ENCODE measurements at regions not wholly inside any gene's neighbourhood (a gene's known extent, or its start where the extent isn't known, plus 50 kb on each side); places are given as distances from the start of the nearest gene placed in this dataset.

- no peak for DNase-seq
Measured at GRCh38 chr4:18291256-18291655, 269.7 kb upstream of the LCORL start.

- DNase-seq = no peak
Measured at GRCh38 chr4:18285357-18285756, 263.8 kb upstream of the LCORL start.

- no peak for DNase-seq
Measured at GRCh38 chr4:18278244-18278643, 256.7 kb upstream of the LCORL start.

DNA sequence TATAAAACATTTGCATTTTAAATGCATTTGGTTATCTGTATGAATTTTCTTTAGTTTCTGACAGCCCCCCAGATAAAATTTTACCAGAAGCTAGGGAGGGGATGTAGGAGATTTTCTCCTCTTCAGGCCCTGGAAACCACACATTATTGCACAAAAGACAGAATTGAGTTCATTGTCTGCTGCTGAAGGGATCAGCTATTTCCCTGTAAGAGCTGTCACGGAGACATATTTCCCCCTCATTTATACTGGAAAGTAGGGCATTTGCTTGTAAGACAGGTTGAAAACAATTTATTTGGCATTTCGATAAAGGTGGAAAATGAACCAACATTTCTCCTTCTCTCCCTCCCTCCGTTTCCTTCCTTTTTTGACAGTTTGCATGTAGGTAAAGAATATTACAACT lies 241.3 kb upstream of the LCORL start:
- no peak for DNase-seq

GRCh38 chr4:18252052-18252451 lies 230.5 kb upstream of the LCORL start:
- no peak for DNase-seq

DNA sequence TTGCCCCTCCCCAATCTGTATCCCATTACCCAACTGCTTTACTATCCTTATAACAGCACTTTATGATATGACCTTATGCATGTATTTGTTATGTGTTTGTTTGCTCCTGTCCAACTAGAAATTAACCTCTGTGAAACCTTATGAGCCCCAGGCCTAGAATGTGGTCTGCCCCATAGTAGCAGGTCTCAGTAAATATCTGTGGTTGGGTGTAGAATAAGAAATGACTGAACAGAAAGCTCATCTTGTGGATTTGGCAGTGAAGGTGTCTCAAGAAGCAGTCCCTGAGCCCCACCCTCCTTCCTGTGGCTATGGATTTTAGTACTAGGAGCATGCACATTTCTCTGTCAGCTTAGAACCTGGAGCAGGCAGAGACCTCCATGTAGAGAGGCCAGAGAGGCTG lies 229.0 kb upstream of the LCORL start:
- no peak for DNase-seq

GRCh38 chr4:18248611-18249010 lies 227.1 kb upstream of the LCORL start:
- no peak for DNase-seq

GRCh38 chr4:18247189-18247588 lies 225.6 kb upstream of the LCORL start:
- no peak for DNase-seq

GRCh38 chr4:18242919-18243693 lies 221.6 kb upstream of the LCORL start:
- DNase-seq = no peak

DNA sequence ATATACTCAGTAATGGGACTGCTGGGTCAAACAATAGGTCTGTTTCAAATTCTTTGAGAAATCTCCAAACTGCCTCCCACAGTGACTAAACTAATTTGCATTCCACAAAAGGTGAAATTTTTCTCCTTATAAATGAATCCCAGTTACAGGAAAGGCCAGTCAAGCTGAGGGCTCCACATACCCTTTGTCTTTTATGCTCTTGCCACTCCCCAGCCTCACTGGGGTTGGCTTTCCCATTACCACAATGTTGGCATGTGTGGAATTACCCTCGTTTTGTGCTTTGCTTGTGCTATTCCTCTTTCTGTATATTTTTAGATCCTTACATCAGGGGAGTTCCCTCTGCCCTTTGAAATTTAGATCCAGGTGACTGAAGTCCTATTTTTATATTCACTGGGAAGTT lies 220.2 kb upstream of the LCORL start:
- DNase-seq = no peak

- no peak for DNase-seq
Measured at GRCh38 chr4:18234108-18234507, 212.6 kb upstream of the LCORL start.

GRCh38 chr4:18231726-18232125 lies 210.2 kb upstream of the LCORL start:
- no peak for DNase-seq

DNA sequence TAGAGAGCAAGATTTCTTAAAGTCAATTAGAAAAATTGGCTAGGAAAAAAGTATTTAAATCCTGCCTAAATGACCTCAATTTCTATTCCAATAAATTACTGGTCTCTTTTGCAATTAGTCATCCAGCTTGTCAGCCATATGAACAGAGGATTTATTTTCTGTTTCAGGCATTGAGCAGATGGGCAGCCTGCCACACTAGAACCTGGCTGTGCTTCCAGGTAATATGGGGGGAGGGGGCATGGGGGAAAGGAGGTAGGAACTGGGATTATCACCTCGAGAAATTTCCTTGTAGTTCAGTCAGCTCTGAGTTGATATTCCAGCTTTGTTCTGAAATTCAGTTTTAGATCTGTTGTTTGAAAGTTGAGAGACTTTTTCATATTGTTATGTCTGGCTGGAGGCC lies 206.3 kb upstream of the LCORL start:
- no peak for DNase-seq

DNA sequence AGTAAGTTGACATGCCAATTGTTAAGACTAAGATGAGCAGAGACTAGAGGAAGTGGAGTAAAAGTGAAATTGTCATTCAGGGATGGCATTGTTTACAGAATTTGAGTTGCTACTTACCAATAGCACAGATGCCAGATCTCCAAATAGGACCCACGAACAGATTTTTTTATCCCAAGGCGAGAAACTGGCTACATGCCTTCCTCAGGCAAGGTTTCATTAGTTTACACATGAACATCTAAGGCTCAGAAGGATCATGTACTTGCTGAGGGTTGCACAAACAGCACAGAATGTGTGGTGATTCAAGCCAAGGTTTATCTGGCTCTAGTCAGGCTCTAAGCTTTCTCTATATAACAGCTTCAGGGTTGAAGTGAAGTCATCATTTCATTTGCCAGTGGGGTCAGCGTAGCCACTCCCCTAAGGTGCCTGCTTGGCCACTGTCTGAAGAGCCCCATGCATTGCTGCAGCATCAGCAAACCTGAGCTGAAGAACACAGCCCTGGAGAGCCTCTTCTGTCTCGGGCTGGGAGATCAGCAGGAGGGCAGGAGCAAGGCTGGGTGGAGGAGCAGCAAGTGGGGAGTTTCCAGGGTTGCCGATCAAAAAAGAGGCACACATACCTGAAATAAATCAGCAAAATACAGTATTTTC lies 193.0 kb upstream of the LCORL start:
- DNase-seq = no peak

DNA sequence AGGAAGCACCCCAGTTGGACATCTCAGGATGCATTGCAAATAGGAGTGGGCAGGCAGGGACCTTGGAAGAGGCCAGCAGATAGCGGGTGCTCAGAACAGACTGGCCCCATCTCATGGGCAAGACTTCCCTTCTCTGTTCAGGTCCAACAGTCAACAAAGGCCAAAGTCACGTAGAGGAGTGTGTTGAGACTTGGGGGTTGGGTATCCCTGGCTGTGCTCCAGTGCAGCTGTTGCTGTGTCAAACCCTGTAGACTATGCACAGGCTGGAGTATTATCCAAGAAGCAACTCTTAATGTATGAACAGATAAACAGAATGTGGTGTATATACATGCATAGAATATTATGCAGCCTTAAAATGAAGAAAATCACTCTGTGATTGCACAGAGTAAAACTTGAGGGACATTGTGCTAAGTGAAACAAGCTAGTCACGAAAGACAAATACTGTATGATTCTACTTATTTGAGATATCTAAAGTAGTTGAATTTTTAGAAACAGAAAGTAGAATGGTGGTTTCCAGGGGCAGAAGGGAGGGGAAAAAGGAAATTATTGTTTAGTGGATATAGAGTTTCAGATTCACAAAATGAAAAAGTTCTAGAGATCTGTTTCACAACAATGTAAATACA lies 192.1 kb upstream of the LCORL start:
- DNase-seq = no peak

- DNase-seq = no peak
Measured at GRCh38 chr4:18209448-18209847, 187.9 kb upstream of the LCORL start.

DNA sequence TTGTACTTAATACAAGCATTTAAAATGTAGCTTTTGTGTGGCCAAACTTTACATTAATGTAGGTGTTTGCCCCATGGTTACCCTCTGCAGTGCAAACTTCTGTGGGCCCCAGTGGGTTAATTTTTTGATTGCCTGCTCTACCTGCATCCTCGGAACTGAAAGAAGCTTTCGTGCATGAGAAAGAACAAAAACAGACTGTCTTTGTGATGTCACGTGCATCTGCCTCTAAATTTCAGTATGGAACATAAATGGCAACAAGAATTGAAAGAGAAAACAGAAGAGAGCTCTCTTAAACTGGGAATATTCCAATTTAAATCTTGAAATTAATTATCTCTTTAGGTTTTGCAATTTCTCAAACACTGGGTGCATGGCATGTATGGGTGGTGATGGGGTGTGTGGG lies 182.4 kb upstream of the LCORL start:
- DNase-seq = no peak

DNA sequence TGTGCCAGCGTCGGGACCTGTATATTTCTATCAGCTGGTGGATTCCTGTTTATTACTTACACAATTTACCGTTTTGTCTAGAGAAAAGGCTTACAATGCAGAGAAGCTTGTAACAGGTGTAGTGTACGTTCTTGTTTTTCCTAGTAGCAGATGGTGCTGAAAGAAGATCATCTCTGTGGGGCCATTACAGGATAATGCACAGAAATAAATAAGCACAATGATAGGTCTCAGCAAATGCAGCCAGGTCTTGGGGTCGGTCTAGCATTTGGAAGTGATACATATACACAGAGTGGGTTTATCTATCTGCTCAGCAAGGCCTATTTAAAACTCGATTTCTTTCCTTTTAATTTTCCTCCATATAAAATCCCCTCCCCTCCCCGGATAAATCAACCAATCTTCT lies 180.9 kb upstream of the LCORL start:
- no peak for DNase-seq

GRCh38 chr4:18201885-18202284 lies 180.3 kb upstream of the LCORL start:
- DNase-seq = no peak

DNA sequence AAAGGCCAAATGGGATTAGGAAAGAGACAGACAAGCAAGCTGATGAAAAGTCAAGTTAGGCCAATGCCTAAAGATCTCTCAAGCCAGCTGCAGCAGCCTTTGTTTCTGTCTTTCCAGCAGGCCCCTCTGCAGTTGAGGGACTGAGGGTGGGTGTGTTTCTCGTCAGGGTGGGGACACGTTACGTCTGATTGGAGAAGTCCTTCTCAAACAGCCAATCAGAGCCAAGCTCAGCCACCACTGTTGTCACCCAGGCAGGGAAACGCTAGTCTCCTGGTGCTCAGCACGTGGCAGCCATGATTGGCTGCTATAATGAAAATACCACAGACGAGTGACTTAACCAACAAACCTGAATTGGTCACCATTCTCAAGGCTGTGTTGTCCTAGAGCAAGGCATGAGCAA lies 177.1 kb upstream of the LCORL start:
- no peak for DNase-seq

DNA sequence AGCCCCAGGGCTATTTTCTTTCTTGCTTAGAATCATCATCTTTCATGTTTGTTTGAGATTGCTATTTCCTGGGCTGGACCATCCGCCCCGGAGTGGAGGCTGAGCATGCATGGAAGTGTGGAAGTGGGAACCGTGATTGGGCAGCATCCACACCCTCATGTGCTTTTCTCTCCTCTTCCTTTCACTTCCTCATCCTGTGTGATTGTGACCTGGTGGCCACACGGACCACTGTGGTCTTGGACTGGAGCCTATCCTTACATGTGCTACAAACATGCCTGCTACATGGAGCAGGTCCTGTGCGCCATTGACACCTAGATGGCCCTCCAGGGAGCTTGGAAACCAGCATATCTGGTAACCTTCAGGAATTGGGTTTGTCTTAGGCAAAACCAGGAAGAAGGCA lies 175.9 kb upstream of the LCORL start:
- DNase-seq = no peak

DNA sequence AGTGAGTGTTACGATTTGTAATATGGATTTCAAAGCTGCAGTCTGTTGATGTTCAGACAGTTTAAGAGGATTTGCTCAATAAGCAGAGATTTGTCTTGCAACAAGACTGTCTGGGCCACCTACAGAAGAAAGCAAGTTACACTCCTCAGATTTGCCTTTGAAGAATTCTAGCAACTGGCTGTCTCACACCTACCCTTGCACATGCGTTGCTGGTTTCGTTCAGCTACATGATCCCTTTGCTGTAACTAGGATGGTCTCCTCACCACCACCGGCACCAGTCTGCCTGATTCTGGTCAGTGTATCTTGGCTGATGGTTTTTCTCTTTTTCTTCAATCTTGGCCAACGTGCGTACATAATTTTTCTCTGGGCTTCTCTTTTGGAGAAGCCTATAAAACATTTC lies 172.7 kb upstream of the LCORL start:
- DNase-seq = no peak

GRCh38 chr4:18192901-18193300 lies 171.3 kb upstream of the LCORL start:
- no peak for DNase-seq

- no peak for DNase-seq
Measured at GRCh38 chr4:18185491-18185890, 163.9 kb upstream of the LCORL start.

DNA sequence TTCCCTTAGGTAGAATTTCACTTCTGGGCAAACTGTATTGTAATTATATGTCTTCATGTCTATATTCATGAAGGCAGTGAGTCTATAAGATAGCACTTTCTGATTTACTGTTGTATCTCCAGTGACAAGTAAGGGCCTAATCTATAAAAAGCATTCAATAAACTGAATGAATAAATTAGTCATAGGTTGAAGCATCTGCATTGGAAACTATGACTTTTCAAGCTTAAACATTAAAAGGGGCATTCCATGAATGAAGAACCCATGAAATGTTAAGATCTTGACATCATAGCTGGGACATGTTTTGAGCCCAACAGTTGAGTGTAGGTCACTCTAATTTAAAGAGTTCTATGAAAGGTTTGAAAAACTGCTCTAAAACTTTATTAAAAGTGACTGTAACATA lies 159.3 kb upstream of the LCORL start:
- no peak for DNase-seq
